H1 (cell line): ENCODE measurements at regions not wholly inside any gene's neighbourhood (a gene's known extent, or its start where the extent isn't known, plus 50 kb on each side); places are given as distances from the start of the nearest gene placed in this dataset.

Source experiments
- CTCF ChIA-PET: fragments of 300-600 bp; sonication (Branson Sonifier 250); formaldehyde crosslinking; loops from one replicate; lab custom pipeline; 2021; ENCODE audit not compliant: partially characterized antibody; lab: Charles Lee
- POLR2A ChIA-PET: fragments of 300-600 bp; sonication (Branson Sonifier 250); formaldehyde crosslinking; loops from one replicate; lab custom pipeline; 2021; ENCODE audit warnings: inconsistent platforms; ENCODE audit not compliant: partially characterized antibody; lab: Charles Lee
- DNase-seq, 2 experiments: peaks; one replicate each; pipeline versions ENCODE4 v3.0.0 to v3.0.0-alpha.2; 2010 to 2022; ENCODE audit warnings: low spot score in 2 of 2, low read depth in 1 of 2, mixed read lengths in 1 of 2
- FAIRE-seq: peaks from 2 replicates; lab custom pipeline; 2011; peaks lifted over from hg19 to GRCh38; lab: Jason Lieb, UNC
- H2AFZ ChIP-seq: 2 replicates; pipeline ENCODE4 v1.8.1; 2012; ENCODE audit warnings: low read length, inconsistent platforms
- H2AK5ac ChIP-seq: 2 replicates; pipeline ENCODE4 v1.6.1; 2013; ENCODE audit warnings: low read depth, low read length
- H2BK120ac ChIP-seq: replicated peaks from 2 replicates; pipeline ENCODE3; 2013; ENCODE audit warnings: low read depth, low read length, inconsistent platforms
- H2BK12ac ChIP-seq: 2 replicates; pipeline ENCODE4 v1.6.1; 2013; ENCODE audit warnings: low read depth, low read length
- H2BK15ac ChIP-seq: 2 replicates; pipeline ENCODE4 v1.6.1; 2013; ENCODE audit warnings: low read length
- H2BK20ac ChIP-seq: 2 replicates; pipeline ENCODE4 v1.6.1; 2013; ENCODE audit warnings: low read length
- H2BK5ac ChIP-seq: 2 replicates; pipeline ENCODE4 v1.6.1; 2013; ENCODE audit warnings: low read depth, low read length
- H3K14ac ChIP-seq: 2 replicates; pipeline ENCODE4 v1.6.1; 2013; ENCODE audit warnings: inconsistent platforms; ENCODE audit not compliant: insufficient read length
- H3K18ac ChIP-seq: 2 replicates; pipeline ENCODE4 v1.6.1; 2013; ENCODE audit warnings: low read length; ENCODE audit errors: extremely low read depth
- H3K23ac ChIP-seq: 2 replicates; pipeline ENCODE4 v1.6.1; 2013; ENCODE audit warnings: inconsistent platforms; ENCODE audit not compliant: insufficient read length
- H3K23me2 ChIP-seq: 2 replicates; pipeline ENCODE4 v1.6.1; 2013; ENCODE audit warnings: low read depth, low read length
- H3K27ac ChIP-seq: 2 replicates; pipeline ENCODE4 v1.6.1; 2011; ENCODE audit warnings: low read depth, low read length, inconsistent platforms
- H3K27me3 ChIP-seq, 4 experiments: replicated peaks in 1 of 4; 1 replicate in 1 of 4; 2 replicates in 3 of 4; pipeline versions ENCODE4 v1.6.1 to v1.8.1; 2011 to 2013; ENCODE audit warnings: low read length in 3 of 4, mild to moderate bottlenecking in 3 of 4, inconsistent platforms in 2 of 4, mixed read lengths in 2 of 4, moderate library complexity in 1 of 4; ENCODE audit not compliant: control insufficient read depth in 3 of 4, insufficient read depth in 3 of 4; ENCODE audit errors: extremely low read depth in 1 of 4
- H3K36me3 ChIP-seq, 4 experiments: 2 replicates each; pipeline versions ENCODE4 v1.6.1 to v1.8.1; 2011 to 2013; ENCODE audit warnings: mild to moderate bottlenecking in 4 of 4, low read length in 3 of 4, moderate library complexity in 2 of 4, control low read depth in 1 of 4, inconsistent platforms in 1 of 4; ENCODE audit not compliant: insufficient read depth in 4 of 4, control insufficient read depth in 2 of 4
- H3K4ac ChIP-seq: replicated peaks from 2 replicates; pipeline ENCODE3; 2013; ENCODE audit warnings: low read length, low read depth, mixed read lengths, inconsistent platforms; ENCODE audit not compliant: insufficient read length
- H3K4me1 ChIP-seq, 4 experiments: replicated peaks in 1 of 4; 1 replicate in 1 of 4; 2 replicates in 3 of 4; pipeline versions ENCODE4 v1.6.1 to v1.8.1; 2011 to 2013; ENCODE audit warnings: low read length in 3 of 4, inconsistent platforms in 2 of 4, mixed read lengths in 1 of 4; ENCODE audit not compliant: insufficient read depth in 4 of 4, control insufficient read depth in 3 of 4
- H3K4me2 ChIP-seq, 2 experiments: 2 replicates each; pipeline versions ENCODE4 v1.6.1 to v1.8.1; 2011 to 2013; ENCODE audit warnings: low read depth in 2 of 2, low read length in 2 of 2, control low read depth in 1 of 2, inconsistent platforms in 1 of 2, mild to moderate bottlenecking in 1 of 2; ENCODE audit not compliant: insufficient read depth in 1 of 2
- H3K4me3 ChIP-seq, 4 experiments: fragments of 200-600, 300-600 bp in 1 of 4; sonication (generic), shearing (Covaris generic), sonication (Bioruptor Twin) in 1 of 4; 2 replicates each; pipeline versions ENCODE4 v1.5.1 to v1.8.1; 2011 to 2016; ENCODE audit warnings: low read length in 4 of 4, low read depth in 3 of 4, control low read depth in 2 of 4, inconsistent platforms in 2 of 4, mild to moderate bottlenecking in 2 of 4, mixed read lengths in 1 of 4, moderate library complexity in 1 of 4; ENCODE audit not compliant: insufficient read depth in 2 of 4; ENCODE audit errors: extremely low read depth in 1 of 4
- H3K56ac ChIP-seq: replicated peaks from 2 replicates; pipeline ENCODE3; 2013; ENCODE audit warnings: low read depth, mild to moderate bottlenecking, mixed read lengths, low read length, inconsistent platforms; ENCODE audit not compliant: insufficient read length
- H3K79me1 ChIP-seq: 2 replicates; pipeline ENCODE4 v1.6.1; 2013; ENCODE audit warnings: low read depth, low read length, control low read depth
- H3K79me2 ChIP-seq, 2 experiments: 2 replicates each; pipeline versions ENCODE4 v1.6.1 to v1.8.1; 2012 to 2013; ENCODE audit warnings: low read length in 2 of 2, mild to moderate bottlenecking in 2 of 2, inconsistent platforms in 1 of 2; ENCODE audit not compliant: insufficient read depth in 2 of 2, control insufficient read depth in 1 of 2
- H3K9ac ChIP-seq, 4 experiments: replicated peaks in 1 of 4; 1 replicate in 1 of 4; 2 replicates in 3 of 4; pipeline versions ENCODE4 v1.6.1 to v1.8.1; 2011 to 2013; ENCODE audit warnings: low read depth in 3 of 4, low read length in 3 of 4, control low read depth in 2 of 4, mild to moderate bottlenecking in 2 of 4, moderate library complexity in 2 of 4, inconsistent platforms in 1 of 4; ENCODE audit errors: extremely low read depth in 1 of 4
- H3K9me3 ChIP-seq, 2 experiments: 2 replicates each; pipeline versions ENCODE4 v1.6.1 to v1.8.1; 2012 to 2013; ENCODE audit warnings: mild to moderate bottlenecking in 2 of 2, moderate library complexity in 2 of 2, control low read depth in 1 of 2, inconsistent platforms in 1 of 2, low read depth in 1 of 2, low read length in 1 of 2, mixed read lengths in 1 of 2; ENCODE audit not compliant: insufficient read depth in 2 of 2
- H4K20me1 ChIP-seq, 2 experiments: replicated peaks in 1 of 2; 2 replicates each; pipeline versions ENCODE3 to v1.8.1; 2011 to 2013; ENCODE audit warnings: inconsistent platforms in 2 of 2, low read length in 2 of 2, mild to moderate bottlenecking in 1 of 2; ENCODE audit not compliant: insufficient read depth in 2 of 2, control insufficient read depth in 1 of 2
- H4K5ac ChIP-seq: 2 replicates; pipeline ENCODE4 v1.6.1; 2013; ENCODE audit warnings: low read length, low read depth, mixed read lengths, inconsistent platforms; ENCODE audit not compliant: insufficient read length
- H4K8ac ChIP-seq: 2 replicates; pipeline ENCODE4 v1.8.0; 2013; ENCODE audit warnings: mild to moderate bottlenecking, moderate library complexity, low read length, inconsistent platforms; ENCODE audit not compliant: insufficient read depth; ENCODE audit errors: extremely low read depth
- H4K91ac ChIP-seq: replicated peaks from 2 replicates; pipeline ENCODE3; 2013; ENCODE audit warnings: low read length, mixed read lengths, inconsistent platforms; ENCODE audit not compliant: insufficient read length
- ASH2L ChIP-seq: fragments of 200-600, 300-600 bp; sonication (generic); IDR thresholded peaks from one replicate; pipeline ENCODE4 v1.7.1; 2017; ENCODE audit warnings: low read length
- BCL11A ChIP-seq, 2 experiments: IDR thresholded peaks; one replicate each; pipeline ENCODE4 v1.6.1; 2011; ENCODE audit warnings: low read depth in 2 of 2, low read length in 2 of 2, mild to moderate bottlenecking in 2 of 2
- CTCF ChIP-seq, 3 experiments: IDR thresholded peaks; 1 replicate in 2 of 3; 2 replicates in 1 of 3; pipeline versions ENCODE4 v1.5.1 to v1.6.1; 2011; ENCODE audit warnings: low read length in 3 of 3, mild to moderate bottlenecking in 3 of 3, inconsistent platforms in 2 of 3, low read depth in 1 of 3, moderate library complexity in 1 of 3; ENCODE audit not compliant: insufficient read depth in 1 of 3; ENCODE audit errors: control extremely low read depth in 1 of 3
- KDM1A ChIP-seq: fragments of 200-600, 300-600 bp; sonication (generic); IDR thresholded peaks from 2 replicates; pipeline ENCODE4 v1.7.1; 2016; ENCODE audit warnings: mild to moderate bottlenecking, low read length, borderline replicate concordance
- RAD21 ChIP-seq, 2 experiments: IDR thresholded peaks in 1 of 2; conservative IDR thresholded peaks in 1 of 2; 2 replicates each; pipeline ENCODE4 v1.6.1; 2011; ENCODE audit warnings: low read depth in 2 of 2, low read length in 2 of 2, improper control_type of control experiment in 1 of 2, inconsistent platforms in 1 of 2, mild to moderate bottlenecking in 1 of 2, moderate library complexity in 1 of 2
- RBBP5 ChIP-seq: IDR thresholded peaks from 2 replicates; pipeline ENCODE4 v1.7.1; 2012; ENCODE audit warnings: low read depth, mild to moderate bottlenecking, inconsistent platforms, low read length, moderate library complexity, borderline replicate concordance
- RXRA ChIP-seq: IDR thresholded peaks from 2 replicates; pipeline ENCODE4 v1.6.1; 2011; ENCODE audit warnings: low read depth, mild to moderate bottlenecking, low read length, moderate library complexity; ENCODE audit not compliant: insufficient read depth
- SAP30 ChIP-seq: fragments of 300-600 bp; sonication (generic); IDR thresholded peaks from 2 replicates; pipeline ENCODE4 v1.7.1; 2012; ENCODE audit warnings: low read length, moderate library complexity, mild to moderate bottlenecking, inconsistent platforms; ENCODE audit not compliant: insufficient read depth, insufficient replicate concordance
- SP2 ChIP-seq: IDR thresholded peaks from 2 replicates; pipeline ENCODE4 v1.6.1; 2012; ENCODE audit warnings: mild to moderate bottlenecking, low read length, inconsistent platforms
- SRF ChIP-seq: IDR thresholded peaks from 2 replicates; pipeline ENCODE4 v1.6.1; 2011; ENCODE audit warnings: mild to moderate bottlenecking, low read depth, low read length, moderate library complexity
- TBP ChIP-seq: IDR thresholded peaks from 2 replicates; pipeline ENCODE4 v1.6.1; 2011; ENCODE audit warnings: low read depth, low read length, improper control_type of control experiment
- WGBS, 2 experiments: shearing (Covaris generic) in 1 of 2; methylation state at CpG; one replicate each; pipeline versions ENCODE4 v1.1.6 to v1.1.7; 2013 to 2015; ENCODE audit warnings: low lambda C conversion rate in 2 of 2, mixed read lengths in 2 of 2, inconsistent platforms in 1 of 2, low coverage in 1 of 2, missing lambda C conversion rate in 1 of 2; ENCODE audit not compliant: insufficient replicate concordance in 2 of 2, insufficient coverage in 1 of 2, insufficient read length in 1 of 2; ENCODE audit errors: extremely low coverage in 1 of 2, missing lambda C conversion rate in 1 of 2; 5-methylcytosine and 5-hydroxymethylcytosine counted together

- Histone ChIP-seq H3K4me2 (no peak overlapping the region), H3K4ac (peak overlapping the region; percentile 50), H3K4me1 (peaks cover 6 to 10% (median 9%) of the 10 kb centered on the region in 4 experiments), H3K56ac (no peak overlapping the region), H3K9ac (no peak overlapping the region), H3K27ac (no peak overlapping the region), H2BK15ac (peak overlapping the region; percentile 95; the same call in 1 of the 2 replicates), H2BK5ac (no peak overlapping the region), H3K4me3 (no peak overlapping the region), H3K36me3 (no peaks in the 10 kb centered on the region), H4K8ac (no peak overlapping the region), H4K5ac (no peak overlapping the region), H4K91ac (peak overlapping the region; percentile 5), H2BK12ac (peak overlapping the region; percentile 33; the same call in 1 of the 2 replicates), H2BK120ac (no peak overlapping the region), H2AK5ac (no peak overlapping the region), H3K79me2 (no peaks in the 10 kb centered on the region), H2BK20ac (peak overlapping the region; percentile 35; the same call in 1 of the 2 replicates), H3K23me2 (no peaks in the 10 kb centered on the region), H2AFZ (no peak overlapping the region), H3K9me3 (no peaks in the 10 kb centered on the region), H4K20me1 (no peaks in the 10 kb centered on the region), H3K14ac (no peak overlapping the region), H3K18ac (no peak overlapping the region), H3K79me1 (no peaks in the 10 kb centered on the region), H3K27me3 (peaks cover 0 to 3% (median under 1%) of the 10 kb centered on the region in 4 experiments; a peak in 2 of 7 replicates), H3K23ac (no peak overlapping the region)
- DNase-seq (no peak), FAIRE-seq (no peak)
- 88% methylated on average over 7 of the region's 7 CpGs; no CpG with 5 or more reads in 1 of the 2 experiments for WGBS, 2 experiments
- CTCF ChIA-PET: interaction anchor here (0.7 to 4.4 kb wide), 54 partner anchors 11 to 514 kb away, joined by 3 to 88 read pairs (median 5); no protein-coding TSS in a partner anchor
- POLR2A ChIA-PET: interaction anchor here (1.1 kb wide), 1 partner anchor 34 kb away, joined by 3 read pairs; no protein-coding TSS in a partner anchor
- TF ChIP-seq RAD21 (IDR thresholded peaks at IDR 0.05 in 1 of 2, conservative IDR thresholded peaks at IDR 0.05 in 1 of 2; ENCODE audit: low read depth in 2 of 2, low read length in 2 of 2) (no peak), TBP (no peak), KDM1A (no peak), ASH2L (no peak), SRF (no peak), BCL11A (IDR thresholded peaks at IDR 0.05; ENCODE audit: low read depth in 2 of 2, low read length in 2 of 2) (no peak), SP2 (no peak), CTCF (IDR thresholded peaks at IDR 0.05; ENCODE audit: control extremely low read depth in 1 of 3, insufficient read depth in 1 of 3, low read depth in 1 of 3, low read length in 3 of 3) (no peak), SAP30 (no peak), RXRA (no peak), RBBP5 (no peak)
Measured at GRCh38 chr3:43856351-43856750, 165.6 kb downstream of the ABHD5 start.
